Fibroblast of lung (primary cell): ENCODE measurements at regions not wholly inside any gene's neighbourhood (a gene's known extent, or its start where the extent isn't known, plus 50 kb on each side); places are given as distances from the start of the nearest gene placed in this dataset.

Experiments used
- DNase-seq, 2 donors: peaks; one replicate each; pipeline versions ENCODE4 v3.0.0 to v3.0.0-alpha.2; 2010; ENCODE audit warnings: low read depth in 2 of 2
- H2AFZ ChIP-seq: 2 replicates; pipeline ENCODE4 v1.5.1; 2012; ENCODE audit warnings: low read length, control low read depth, inconsistent platforms
- H3K27ac ChIP-seq: 2 replicates; pipeline ENCODE4 v1.5.1; 2011; ENCODE audit warnings: low read length, control low read depth; ENCODE audit not compliant: insufficient read depth
- H3K27me3 ChIP-seq: 2 replicates; pipeline ENCODE4 v1.5.1; 2011; ENCODE audit warnings: mild to moderate bottlenecking, low read length; ENCODE audit not compliant: control insufficient read depth, insufficient read depth
- H3K36me3 ChIP-seq: 2 replicates; pipeline ENCODE4 v1.5.1; 2011; ENCODE audit warnings: low read length; ENCODE audit not compliant: control insufficient read depth, insufficient read depth
- H3K4me1 ChIP-seq: 2 replicates; pipeline ENCODE4 v1.5.1; 2011; ENCODE audit warnings: low read length; ENCODE audit not compliant: control insufficient read depth, insufficient read depth; ENCODE audit errors: extremely low read depth
- H3K4me2 ChIP-seq: 2 replicates; pipeline ENCODE4 v1.5.1; 2011; ENCODE audit warnings: low read length, control low read depth; ENCODE audit not compliant: insufficient read depth; ENCODE audit errors: extremely low read depth
- H3K4me3 ChIP-seq, 4 experiments: fragments of 200-600 bp in 1 of 4; sonication (generic) in 1 of 4; replicated peaks in 1 of 4; 2 replicates each; pipeline ENCODE4 v1.5.1; 2011 to 2016; ENCODE audit warnings: low read length in 4 of 4, low read depth in 3 of 4, mild to moderate bottlenecking in 3 of 4, control low read depth in 2 of 4, inconsistent platforms in 1 of 4, mixed read lengths in 1 of 4; ENCODE audit not compliant: insufficient read depth in 1 of 4; ENCODE audit errors: control extremely low read depth in 1 of 4
- H3K79me2 ChIP-seq: 2 replicates; pipeline ENCODE4 v1.5.1; 2012; ENCODE audit warnings: mild to moderate bottlenecking, low read length, inconsistent platforms; ENCODE audit not compliant: control insufficient read depth, insufficient read depth
- H3K9ac ChIP-seq: 2 replicates; pipeline ENCODE4 v1.5.1; 2011; ENCODE audit warnings: mild to moderate bottlenecking, low read length, control low read depth; ENCODE audit not compliant: insufficient read depth
- H3K9me3 ChIP-seq: 2 replicates; pipeline ENCODE4 v1.5.1; 2012; ENCODE audit warnings: low read depth, low read length; ENCODE audit not compliant: control insufficient read depth, insufficient read depth
- H4K20me1 ChIP-seq: 2 replicates; pipeline ENCODE4 v1.5.1; 2011; ENCODE audit warnings: low read length; ENCODE audit not compliant: control insufficient read depth, insufficient read depth; ENCODE audit errors: extremely low read depth
- EZH2 ChIP-seq: IDR thresholded peaks from 2 replicates; pipeline ENCODE4 v1.5.1; 2012; ENCODE audit warnings: low read length, control low read depth, mild to moderate bottlenecking; ENCODE audit errors: missing control alignments
- TF ChIP-seq, protein P1 (sequence below), 2 donors: IDR thresholded peaks in 1 of 2; conservative IDR thresholded peaks in 1 of 2; 1 replicate in 1 of 2; 2 replicates in 1 of 2; pipeline ENCODE4 v1.5.1; 2011 to 2012; ENCODE audit warnings: low read length in 2 of 2, control low read depth in 1 of 2, inconsistent platforms in 1 of 2, low read depth in 1 of 2, mild to moderate bottlenecking in 1 of 2

DNA sequence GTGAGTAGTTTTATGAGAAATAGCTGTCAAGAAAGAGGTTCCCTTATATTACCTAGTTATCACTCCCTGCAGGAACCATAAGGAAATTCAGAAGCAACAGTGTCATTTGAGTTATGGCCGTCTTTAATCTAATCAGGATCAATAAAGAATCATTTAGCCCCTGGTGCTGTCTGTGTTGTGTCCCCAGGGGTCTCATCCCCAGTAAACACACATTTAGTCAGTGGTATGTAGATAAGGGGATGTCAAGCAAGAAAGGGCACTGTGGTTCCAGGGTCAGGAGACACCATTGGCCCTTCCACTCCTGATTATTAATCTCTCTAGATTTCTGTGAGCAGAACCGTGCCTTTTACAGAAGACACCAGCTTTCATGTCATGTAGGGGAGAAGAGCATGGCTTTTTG, 158.0 kb upstream of the SEMA6A start:
- DNase-seq, result no peak
- H3K4me2 ChIP-seq, result no peak overlapping the region
- H3K4me3 ChIP-seq, result no peak overlapping the region
- H3K9ac ChIP-seq, result no peak overlapping the region
- H2AFZ ChIP-seq, result no peak overlapping the region
- H3K79me2 ChIP-seq, result no peaks in the 10 kb centered on the region
- H3K27me3 ChIP-seq, result no peaks in the 10 kb centered on the region
- H3K9me3 ChIP-seq, result no peaks in the 10 kb centered on the region
- no peaks in the 10 kb centered on the region for H3K36me3 ChIP-seq
- no peak overlapping the region for H3K27ac ChIP-seq
- H3K4me1 ChIP-seq, result no peaks in the 10 kb centered on the region
- H4K20me1 ChIP-seq, result no peaks in the 10 kb centered on the region
- TF ChIP-seq, protein P1, sequence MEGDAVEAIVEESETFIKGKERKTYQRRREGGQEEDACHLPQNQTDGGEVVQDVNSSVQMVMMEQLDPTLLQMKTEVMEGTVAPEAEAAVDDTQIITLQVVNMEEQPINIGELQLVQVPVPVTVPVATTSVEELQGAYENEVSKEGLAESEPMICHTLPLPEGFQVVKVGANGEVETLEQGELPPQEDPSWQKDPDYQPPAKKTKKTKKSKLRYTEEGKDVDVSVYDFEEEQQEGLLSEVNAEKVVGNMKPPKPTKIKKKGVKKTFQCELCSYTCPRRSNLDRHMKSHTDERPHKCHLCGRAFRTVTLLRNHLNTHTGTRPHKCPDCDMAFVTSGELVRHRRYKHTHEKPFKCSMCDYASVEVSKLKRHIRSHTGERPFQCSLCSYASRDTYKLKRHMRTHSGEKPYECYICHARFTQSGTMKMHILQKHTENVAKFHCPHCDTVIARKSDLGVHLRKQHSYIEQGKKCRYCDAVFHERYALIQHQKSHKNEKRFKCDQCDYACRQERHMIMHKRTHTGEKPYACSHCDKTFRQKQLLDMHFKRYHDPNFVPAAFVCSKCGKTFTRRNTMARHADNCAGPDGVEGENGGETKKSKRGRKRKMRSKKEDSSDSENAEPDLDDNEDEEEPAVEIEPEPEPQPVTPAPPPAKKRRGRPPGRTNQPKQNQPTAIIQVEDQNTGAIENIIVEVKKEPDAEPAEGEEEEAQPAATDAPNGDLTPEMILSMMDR (conservative IDR thresholded peaks at IDR 0.05 in 1 of 2, IDR thresholded peaks at IDR 0.05 in 1 of 2; ENCODE audit: low read depth in 1 of 2, low read length in 2 of 2), result no peak
- TF ChIP-seq EZH2, result no peak

DNA sequence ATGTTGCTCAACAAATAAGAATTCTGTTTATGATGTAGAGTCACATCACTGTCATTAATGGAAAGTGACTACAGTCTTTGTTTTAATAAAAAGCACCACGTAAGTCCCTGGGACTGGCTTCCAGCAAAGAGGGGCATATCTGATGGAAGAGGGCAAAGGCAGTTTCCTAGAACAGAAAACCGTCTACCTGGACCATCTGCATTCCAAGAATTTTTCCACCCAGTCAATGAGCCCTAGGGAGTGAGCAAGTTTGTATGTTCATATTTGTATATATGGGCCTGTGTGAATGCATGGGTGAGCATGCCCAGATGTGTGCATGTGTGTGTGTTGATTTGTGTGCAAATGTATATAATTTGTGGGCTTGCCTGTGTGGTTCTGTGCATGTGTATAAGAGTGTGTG, 156.8 kb upstream of the SEMA6A start:
- Histone ChIP-seq H3K9ac (no peak overlapping the region), H3K4me2 (no peak overlapping the region), H3K79me2 (no peaks in the 10 kb centered on the region), H3K27me3 (no peaks in the 10 kb centered on the region), H3K4me1 (no peaks in the 10 kb centered on the region), H3K27ac (no peak overlapping the region), H3K4me3 (no peak overlapping the region), H3K36me3 (no peaks in the 10 kb centered on the region), H2AFZ (no peak overlapping the region), H4K20me1 (no peaks in the 10 kb centered on the region), H3K9me3 (no peaks in the 10 kb centered on the region)
- no peak for DNase-seq
- TF ChIP-seq, protein P1 (conservative IDR thresholded peaks at IDR 0.05 in 1 of 2, IDR thresholded peaks at IDR 0.05 in 1 of 2; ENCODE audit: low read depth in 1 of 2, low read length in 2 of 2), result no peak
- TF ChIP-seq EZH2, result no peak

- Histone ChIP-seq H3K79me2 (no peaks in the 10 kb centered on the region), H4K20me1 (no peaks in the 10 kb centered on the region), H3K4me3 (no peak overlapping the region), H3K4me1 (no peaks in the 10 kb centered on the region), H3K9me3 (no peaks in the 10 kb centered on the region), H3K27ac (no peak overlapping the region), H3K27me3 (no peaks in the 10 kb centered on the region), H3K36me3 (no peaks in the 10 kb centered on the region), H3K4me2 (no peak overlapping the region), H2AFZ (no peak overlapping the region), H3K9ac (no peak overlapping the region)
- no peak for DNase-seq
- TF ChIP-seq, protein P1 (conservative IDR thresholded peaks at IDR 0.05 in 1 of 2, IDR thresholded peaks at IDR 0.05 in 1 of 2; ENCODE audit: low read depth in 1 of 2, low read length in 2 of 2), result no peak
- TF ChIP-seq EZH2, result no peak
These were observed 156.1 kb upstream of the SEMA6A start for GRCh38 chr5:116730706-116731105.
